ENCODE measurements at regions not wholly inside any gene's neighbourhood (a gene's known extent, or its start where the extent isn't known, plus 50 kb on each side); places are given as distances from the start of the nearest gene placed in this dataset.

- H3K4me3 ChIP-seq (replicated peaks; ENCODE audit: low read depth, low read length), result no peak overlapping the region
- H3K36me3 ChIP-seq (ENCODE audit: control insufficient read depth, insufficient read depth, low read length), result no peaks in the 10 kb centered on the region
- no peak for TF ChIP-seq CTCF (IDR thresholded peaks at IDR 0.05; ENCODE audit: insufficient read depth, low read length, poor library complexity, severe bottlenecking)
- no peak for DNase-seq (ENCODE audit: extremely low read depth, insufficient read length)
- no peaks in the 10 kb centered on the region for H3K27me3 ChIP-seq (replicated peaks; ENCODE audit: control insufficient read depth, insufficient read depth, low read length)
These were observed 915.6 kb downstream of the KCNMA1 start for GRCh38 chr10:76721891-76722505.

DNA sequence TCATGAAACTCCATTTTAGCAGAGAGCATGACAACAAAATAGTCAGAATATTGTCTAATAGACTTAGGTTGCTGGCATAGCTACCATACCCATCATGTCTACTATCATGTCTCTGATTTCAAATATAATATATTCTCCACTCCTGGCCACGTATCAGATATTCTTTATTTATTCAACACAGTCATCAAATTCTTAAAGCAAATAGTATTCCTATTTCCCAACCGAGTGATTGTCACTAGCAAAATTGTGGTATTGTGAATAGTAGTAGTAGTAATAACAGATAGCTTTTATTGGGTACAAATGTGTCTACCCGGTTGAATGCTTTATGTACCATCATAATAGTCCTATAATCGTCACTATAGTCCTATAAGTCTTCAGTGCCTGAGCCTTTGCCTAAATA is 918.6 kb downstream of the KCNMA1 start:
- no peak for TF ChIP-seq CTCF (IDR thresholded peaks at IDR 0.05; ENCODE audit: insufficient read depth, low read length, poor library complexity, severe bottlenecking)
- no peaks in the 10 kb centered on the region for H3K36me3 ChIP-seq (ENCODE audit: control insufficient read depth, insufficient read depth, low read length)
- no peak for DNase-seq (ENCODE audit: extremely low read depth, insufficient read length)
- H3K4me3 ChIP-seq (replicated peaks; ENCODE audit: low read depth, low read length), result no peak overlapping the region
- no peaks in the 10 kb centered on the region for H3K27me3 ChIP-seq (replicated peaks; ENCODE audit: control insufficient read depth, insufficient read depth, low read length)

DNA sequence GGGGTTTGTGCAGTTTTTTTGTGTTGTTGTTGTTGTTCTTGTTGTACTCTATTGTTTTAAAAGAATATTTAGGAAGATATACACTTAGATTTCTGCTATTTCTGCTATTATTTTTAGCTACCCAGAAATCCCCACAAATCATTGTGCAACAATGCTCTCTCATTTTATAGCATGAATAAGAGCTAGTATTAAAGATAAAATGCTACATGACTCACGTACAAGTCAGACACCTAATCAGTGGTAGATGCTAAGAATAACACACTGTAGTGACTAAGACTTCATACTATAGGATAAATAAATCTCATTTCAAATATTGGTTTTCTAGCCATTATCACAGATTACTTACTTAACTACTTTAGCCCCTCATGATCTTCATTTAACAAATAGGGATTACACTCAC is 920.5 kb downstream of the KCNMA1 start:
- TF ChIP-seq CTCF (IDR thresholded peaks at IDR 0.05; ENCODE audit: insufficient read depth, low read length, poor library complexity, severe bottlenecking), result no peak
- no peaks in the 10 kb centered on the region for H3K27me3 ChIP-seq (replicated peaks; ENCODE audit: control insufficient read depth, insufficient read depth, low read length)
- DNase-seq (ENCODE audit: extremely low read depth, insufficient read length), result no peak
- no peak overlapping the region for H3K4me3 ChIP-seq (replicated peaks; ENCODE audit: low read depth, low read length)
- H3K36me3 ChIP-seq (ENCODE audit: control insufficient read depth, insufficient read depth, low read length), result no peaks in the 10 kb centered on the region

DNA sequence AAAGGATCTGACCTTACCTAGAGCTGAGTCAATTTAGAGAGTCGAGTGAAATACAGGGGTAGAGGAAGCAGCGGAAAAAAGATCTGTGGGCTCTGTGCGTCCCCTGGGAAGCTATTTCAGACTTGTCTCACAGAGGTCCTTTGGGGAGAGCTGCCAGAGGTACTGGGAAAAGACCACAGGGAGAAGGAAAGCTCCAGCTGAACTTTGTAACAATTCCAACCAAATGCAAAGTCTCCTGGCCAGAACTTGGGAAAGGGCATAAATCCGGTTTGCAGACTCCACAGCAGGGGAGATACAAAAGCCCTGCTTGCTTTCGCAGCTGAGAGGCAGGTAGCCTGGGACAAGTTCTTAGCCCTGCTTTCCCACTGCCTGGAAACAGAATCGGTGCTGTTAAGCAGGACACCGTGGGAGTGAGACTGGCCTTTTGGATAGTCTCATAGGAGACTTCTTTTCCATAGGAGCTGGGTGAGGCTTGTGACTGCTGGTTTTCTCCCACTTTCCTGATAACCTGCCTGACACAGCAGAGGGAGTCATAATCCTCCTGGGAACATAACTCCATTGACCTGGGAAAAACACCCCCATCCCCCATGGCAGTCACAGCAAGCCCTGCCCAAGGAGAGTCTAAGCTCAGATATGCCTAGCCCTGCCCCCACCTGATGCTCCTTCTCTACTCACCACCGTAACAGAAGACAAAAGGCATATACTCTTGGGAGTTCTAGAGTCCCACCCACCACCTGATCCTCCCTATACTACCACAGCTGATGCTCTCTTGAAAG is 926.2 kb downstream of the KCNMA1 start:
- Histone ChIP-seq H3K27me3 (replicated peaks; ENCODE audit: control insufficient read depth, insufficient read depth, low read length) (no peaks in the 10 kb centered on the region), H3K36me3 (ENCODE audit: control insufficient read depth, insufficient read depth, low read length) (no peaks in the 10 kb centered on the region), H3K4me3 (replicated peaks; ENCODE audit: low read depth, low read length) (no peak overlapping the region)
- TF ChIP-seq CTCF (IDR thresholded peaks at IDR 0.05; ENCODE audit: insufficient read depth, low read length, poor library complexity, severe bottlenecking), result no peak
- DNase-seq (ENCODE audit: extremely low read depth, insufficient read length), result no peak

- Histone ChIP-seq H3K27me3 (replicated peaks; ENCODE audit: control insufficient read depth, insufficient read depth, low read length) (no peaks in the 10 kb centered on the region), H3K36me3 (ENCODE audit: control insufficient read depth, insufficient read depth, low read length) (no peaks in the 10 kb centered on the region), H3K4me3 (replicated peaks; ENCODE audit: low read depth, low read length) (no peak overlapping the region)
- no peak for TF ChIP-seq CTCF (IDR thresholded peaks at IDR 0.05; ENCODE audit: insufficient read depth, low read length, poor library complexity, severe bottlenecking)
- DNase-seq (ENCODE audit: extremely low read depth, insufficient read length), result no peak
These were observed 937.4 kb downstream of the KCNMA1 start for GRCh38 chr10:76700241-76700640.
